A673 (cell line): ENCODE measurements at regions not wholly inside any gene's neighbourhood (a gene's known extent, or its start where the extent isn't known, plus 50 kb on each side); places are given as distances from the start of the nearest gene placed in this dataset.

Source experiments
- EZH2 ChIP-seq: fragments of 200-600 bp; sonication (generic); IDR thresholded peaks from 2 replicates; pipeline ENCODE4 v1.6.1; 2017; ENCODE audit warnings: borderline replicate concordance, low read depth, mild to moderate bottlenecking, mixed read lengths, antibody characterized with exemption, low read length; ENCODE audit not compliant: poor library complexity, severe bottlenecking
- TF ChIP-seq, protein P1 (sequence below): fragments of 300-800, 200-600 bp; sonication (generic); conservative IDR thresholded peaks from 2 replicates; pipeline ENCODE4 v1.5.1; 2017; ENCODE audit warnings: low read depth, mild to moderate bottlenecking, antibody characterized with exemption, low read length, moderate library complexity, mixed read lengths

DNA sequence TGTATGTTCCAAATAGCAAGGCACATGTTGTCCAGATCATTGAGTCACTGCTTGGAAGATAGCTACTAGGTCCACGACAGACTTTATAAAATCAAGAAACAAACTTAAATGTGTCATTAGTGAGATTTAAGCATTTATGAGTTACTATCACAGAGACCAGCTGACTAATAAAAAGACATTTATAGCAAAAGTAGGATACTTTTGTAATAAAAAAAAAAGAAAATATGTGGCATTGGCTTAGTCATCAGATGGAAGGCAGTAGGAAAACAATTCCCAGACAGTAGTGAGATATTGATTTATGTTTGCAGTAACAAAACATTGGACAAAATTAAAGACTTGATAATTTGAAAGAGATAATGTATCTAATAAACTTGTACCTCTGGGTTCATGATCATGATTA lies 881.0 kb upstream of the LRRN3 start:
- TF ChIP-seq, protein P1, sequence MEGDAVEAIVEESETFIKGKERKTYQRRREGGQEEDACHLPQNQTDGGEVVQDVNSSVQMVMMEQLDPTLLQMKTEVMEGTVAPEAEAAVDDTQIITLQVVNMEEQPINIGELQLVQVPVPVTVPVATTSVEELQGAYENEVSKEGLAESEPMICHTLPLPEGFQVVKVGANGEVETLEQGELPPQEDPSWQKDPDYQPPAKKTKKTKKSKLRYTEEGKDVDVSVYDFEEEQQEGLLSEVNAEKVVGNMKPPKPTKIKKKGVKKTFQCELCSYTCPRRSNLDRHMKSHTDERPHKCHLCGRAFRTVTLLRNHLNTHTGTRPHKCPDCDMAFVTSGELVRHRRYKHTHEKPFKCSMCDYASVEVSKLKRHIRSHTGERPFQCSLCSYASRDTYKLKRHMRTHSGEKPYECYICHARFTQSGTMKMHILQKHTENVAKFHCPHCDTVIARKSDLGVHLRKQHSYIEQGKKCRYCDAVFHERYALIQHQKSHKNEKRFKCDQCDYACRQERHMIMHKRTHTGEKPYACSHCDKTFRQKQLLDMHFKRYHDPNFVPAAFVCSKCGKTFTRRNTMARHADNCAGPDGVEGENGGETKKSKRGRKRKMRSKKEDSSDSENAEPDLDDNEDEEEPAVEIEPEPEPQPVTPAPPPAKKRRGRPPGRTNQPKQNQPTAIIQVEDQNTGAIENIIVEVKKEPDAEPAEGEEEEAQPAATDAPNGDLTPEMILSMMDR = no peak
- no peak for TF ChIP-seq EZH2
